NCI-H226 (cell line): ENCODE measurements at regions not wholly inside any gene's neighbourhood (a gene's known extent, or its start where the extent isn't known, plus 50 kb on each side); places are given as distances from the start of the nearest gene placed in this dataset.
"Not testable (repeated sequence)": the region's sequence is repeated elsewhere in the genome, so short reads cannot be mapped to it uniquely, and the experiment has no call there.

Experiments
- DNase-seq: peaks from one replicate; pipeline ENCODE4 v3.0.0-alpha.2; 2015

GRCh38 chrX:53883196-53883595 is 161.1 kb downstream of the PHF8 start:
- DNase-seq: no peak

DNA sequence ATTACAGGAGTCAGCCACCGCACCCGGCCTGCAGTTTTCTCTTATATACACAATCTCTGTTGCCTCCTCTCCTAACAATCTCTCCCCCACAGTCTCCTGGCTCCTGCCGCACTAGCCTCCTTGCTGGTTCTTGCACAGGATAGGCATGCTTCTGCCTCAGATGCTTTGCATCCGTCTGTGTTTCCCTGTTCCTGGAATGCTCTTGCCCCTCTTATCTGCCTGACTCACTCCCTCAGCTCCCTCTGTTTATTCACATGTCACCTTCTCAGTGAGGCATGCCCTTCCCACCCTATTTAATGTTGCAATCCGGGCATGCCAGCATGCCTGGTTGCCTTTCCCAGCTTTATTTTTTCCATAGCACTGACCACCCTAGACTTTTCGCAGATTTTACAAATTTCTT is 161.9 kb downstream of the PHF8 start:
- DNase-seq: peak; percentile 94

DNA sequence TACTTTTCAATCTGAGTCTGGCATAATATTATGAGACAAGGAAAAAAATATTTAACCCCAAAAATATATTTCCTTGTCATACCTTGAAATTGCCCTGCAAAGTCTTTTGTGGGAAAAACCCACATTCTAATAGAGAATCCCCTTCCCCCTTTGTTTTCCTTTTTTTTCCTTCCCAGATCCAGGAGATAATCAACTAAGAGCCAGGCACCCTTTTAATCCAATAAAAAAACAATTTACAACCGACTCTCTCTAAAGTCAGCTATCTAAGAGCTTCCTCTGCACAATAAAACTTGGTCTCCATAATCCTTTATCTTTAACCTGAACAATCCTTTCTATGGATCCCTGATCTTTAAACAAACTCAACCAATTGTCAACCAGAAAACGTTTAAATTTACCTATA is 163.5 kb downstream of the PHF8 start:
- not testable (repeated sequence) for DNase-seq

GRCh38 chrX:53859890-53860289 is 173.4 kb upstream of the HUWE1 start:
- DNase-seq: no peak

DNA sequence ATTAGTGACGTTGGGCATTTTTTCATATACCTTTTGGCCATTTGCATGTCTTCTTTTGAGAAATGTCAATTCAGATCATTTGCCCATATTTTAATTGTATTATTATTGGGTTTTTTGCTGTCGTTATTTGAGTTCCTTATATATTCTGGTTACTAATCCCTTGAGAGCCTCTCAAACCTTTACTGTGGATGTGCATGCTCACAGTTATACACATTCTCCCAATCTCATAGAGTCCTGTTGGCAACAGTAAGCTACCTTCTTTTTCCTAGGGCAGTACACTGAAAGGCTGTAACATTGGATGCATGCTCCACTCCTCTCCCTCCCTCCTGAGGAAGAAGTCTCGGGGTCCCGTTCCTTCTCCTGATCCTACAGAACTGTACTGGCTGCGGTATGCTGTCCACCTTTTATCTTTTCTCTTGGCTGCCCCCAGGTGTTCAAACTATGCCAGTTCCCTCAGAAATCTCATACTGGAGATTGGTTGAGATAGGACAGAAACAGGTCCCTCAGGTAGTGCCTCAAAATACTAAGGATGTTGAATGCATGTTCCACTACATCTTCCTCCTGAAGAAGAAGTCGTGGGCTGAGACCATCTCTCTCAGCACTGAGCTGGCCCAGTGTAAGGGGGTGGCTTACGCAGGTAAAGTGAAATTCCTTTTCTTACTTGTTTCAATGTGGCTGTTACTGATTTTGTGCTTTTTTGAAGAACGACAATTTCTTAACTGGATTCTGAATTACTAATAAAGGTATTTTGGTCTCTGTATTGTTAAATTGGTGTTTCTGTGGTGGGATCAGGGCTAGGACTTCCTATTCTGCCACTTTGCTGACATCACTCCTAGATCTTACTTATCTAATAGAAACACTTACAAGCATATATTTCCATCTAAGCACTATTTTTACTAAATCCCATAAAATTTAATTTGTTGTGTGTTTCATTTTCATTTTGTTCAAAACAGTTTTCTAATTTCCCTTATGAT is 145.4 kb upstream of the HUWE1 start:
- DNase-seq: peak; percentile 11

GRCh38 chrX:53824686-53825085 is 138.2 kb upstream of the HUWE1 start:
- no peak for DNase-seq

DNA sequence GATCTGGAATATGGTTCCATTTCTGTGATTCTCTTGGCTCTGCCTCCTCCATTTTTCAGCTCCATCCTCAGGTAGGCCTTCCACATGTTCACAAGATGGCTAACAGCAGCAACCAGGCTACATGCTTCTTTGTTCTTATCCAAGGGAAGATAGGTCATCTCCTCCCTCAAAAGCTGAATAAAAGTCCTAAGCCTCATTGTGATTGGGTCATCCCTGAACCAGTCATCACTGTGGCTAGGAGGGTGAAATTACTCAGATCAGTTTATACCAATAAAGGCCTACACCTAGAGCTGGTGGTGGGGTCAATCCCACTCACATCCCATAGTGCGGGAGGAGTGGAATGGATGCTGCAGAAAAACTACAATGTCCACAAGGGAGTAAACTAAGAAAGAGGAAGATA is 131.6 kb upstream of the HUWE1 start:
- DNase-seq: not testable (repeated sequence)

DNA sequence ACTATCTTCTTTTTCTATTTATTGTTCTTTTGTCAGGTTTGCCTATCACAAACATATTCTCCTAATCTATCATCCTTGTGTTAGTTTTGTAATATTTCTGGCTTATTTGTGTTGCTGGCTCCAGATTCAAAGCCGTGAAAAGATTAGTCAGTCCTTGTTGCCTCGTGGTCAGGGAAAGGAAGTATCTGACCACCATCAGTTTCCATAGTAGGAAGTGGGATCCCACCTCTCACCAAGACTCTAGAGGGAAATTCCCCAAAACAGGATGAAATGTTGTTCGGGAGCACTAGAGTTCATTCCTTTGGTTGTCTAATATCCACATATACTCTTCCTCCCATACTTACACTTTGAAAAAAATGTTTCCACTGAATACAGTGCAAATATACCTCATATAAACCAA is 131.0 kb upstream of the HUWE1 start:
- DNase-seq: no peak

DNA sequence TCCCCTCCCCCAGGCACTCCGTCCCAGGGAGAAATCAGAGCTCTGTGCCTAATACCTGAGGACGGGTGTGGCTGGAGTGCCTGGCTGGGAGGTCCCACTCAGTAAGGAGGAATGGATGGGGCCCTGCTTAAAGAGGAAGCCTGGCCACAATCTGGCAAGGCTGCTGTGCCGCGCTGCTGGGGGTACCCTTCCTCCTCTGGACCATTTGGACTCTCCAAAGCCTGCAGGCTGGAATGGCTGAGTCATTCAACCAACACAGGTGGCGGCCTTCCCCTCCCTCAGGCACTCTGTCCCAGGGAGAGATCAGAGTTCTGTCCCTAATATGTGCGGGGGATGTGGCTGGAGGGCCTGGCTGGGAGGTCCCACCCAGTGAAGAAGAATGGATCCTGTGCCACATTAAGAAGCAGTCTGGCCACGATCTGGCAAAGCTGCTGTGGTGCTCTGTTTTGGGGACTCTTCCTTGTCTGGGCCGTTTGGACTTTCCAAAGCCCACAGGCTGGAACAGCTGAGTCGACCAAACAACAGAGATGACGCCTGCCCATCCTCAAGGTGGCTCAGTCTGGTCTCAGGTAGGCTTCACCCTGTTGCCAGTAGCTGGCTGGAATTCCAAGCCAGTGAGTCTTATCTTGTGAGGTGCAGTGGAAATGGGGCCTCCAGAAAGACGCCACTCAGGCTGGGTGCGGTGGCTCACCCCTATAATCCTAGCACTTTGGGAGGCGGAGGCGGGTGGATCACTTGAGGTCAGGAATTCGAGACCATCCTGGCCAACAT is 127.3 kb upstream of the HUWE1 start:
- no peak for DNase-seq

GRCh38 chrX:53798281-53798680 is 111.8 kb upstream of the HUWE1 start:
- DNase-seq: no peak

GRCh38 chrX:53795576-53795975 is 109.1 kb upstream of the HUWE1 start:
- DNase-seq: no peak

DNA sequence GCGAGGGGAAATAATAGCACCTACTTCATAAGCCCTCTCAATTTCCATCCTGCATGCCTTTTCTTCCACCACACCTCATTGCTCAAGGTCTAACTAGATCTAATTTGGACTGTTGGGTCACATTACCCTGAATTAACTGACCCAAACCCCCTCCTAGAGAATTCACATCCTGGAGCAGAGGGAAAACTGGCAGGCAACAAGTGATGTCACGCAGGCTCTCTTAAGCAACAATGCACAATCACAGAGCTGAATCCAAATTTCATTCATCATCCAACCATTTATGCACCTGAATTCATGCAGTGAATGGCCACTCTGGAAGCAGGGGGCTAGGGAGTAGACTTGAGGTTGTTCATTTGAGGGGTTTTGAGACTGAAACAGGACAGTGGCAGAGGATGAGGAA is 107.7 kb upstream of the HUWE1 start:
- no peak for DNase-seq

DNA sequence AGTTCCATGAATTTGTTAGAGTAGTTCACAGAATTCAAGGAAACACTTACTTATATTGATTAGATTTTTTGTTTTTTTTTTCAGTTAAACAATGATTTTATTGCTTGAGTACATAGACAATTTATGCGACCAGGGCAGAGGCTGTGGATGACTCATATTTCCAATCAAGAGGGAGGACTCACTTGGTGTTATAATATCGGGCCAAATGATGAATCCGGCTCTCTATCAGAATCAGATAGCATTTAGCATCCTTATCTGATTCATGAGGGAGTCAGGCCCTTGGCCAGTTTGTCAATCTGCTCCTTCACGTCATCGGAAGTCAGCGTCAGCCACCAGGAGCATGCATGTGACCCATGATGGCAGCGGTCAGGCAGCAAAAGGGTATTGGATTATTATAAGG is 82.3 kb upstream of the HUWE1 start:
- no peak for DNase-seq

DNA sequence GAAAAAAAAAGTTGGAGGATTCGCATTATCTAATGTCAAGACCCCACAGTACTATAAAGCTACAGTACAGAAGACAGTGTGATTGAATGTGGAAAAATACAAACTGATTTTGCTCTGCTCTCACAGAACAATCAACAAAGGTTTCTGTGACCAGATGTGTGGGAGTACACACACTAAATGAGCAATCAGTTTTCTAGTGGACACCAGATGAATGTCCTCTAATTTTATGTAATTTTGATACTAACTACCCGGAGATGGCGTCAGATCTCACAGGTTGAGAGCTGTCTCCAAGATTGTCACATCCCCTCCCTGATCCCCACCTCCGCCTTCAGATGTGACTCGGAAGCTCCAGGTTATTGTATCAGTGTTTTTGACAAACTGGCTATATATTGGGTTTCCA is 81.9 kb upstream of the HUWE1 start:
- DNase-seq: no peak

DNA sequence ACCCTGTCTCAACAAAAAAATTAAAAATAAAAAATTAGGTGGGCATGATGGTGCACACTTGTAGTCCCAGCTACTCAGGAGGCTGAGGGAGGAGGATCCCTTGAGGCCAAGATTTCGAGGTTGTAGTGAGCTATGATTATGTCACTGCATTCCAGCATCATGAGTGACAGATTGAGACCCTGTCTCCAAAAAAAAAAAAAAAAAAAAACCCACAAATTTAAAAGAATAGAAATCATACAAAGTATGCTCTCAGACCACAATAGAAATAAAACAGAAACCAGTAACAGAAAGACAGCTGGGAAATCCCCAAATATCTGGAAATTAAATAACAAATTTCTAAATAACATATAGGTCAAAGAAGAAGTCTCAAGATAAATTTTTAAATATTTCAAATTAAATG is 81.0 kb upstream of the HUWE1 start:
- DNase-seq: no peak

DNA sequence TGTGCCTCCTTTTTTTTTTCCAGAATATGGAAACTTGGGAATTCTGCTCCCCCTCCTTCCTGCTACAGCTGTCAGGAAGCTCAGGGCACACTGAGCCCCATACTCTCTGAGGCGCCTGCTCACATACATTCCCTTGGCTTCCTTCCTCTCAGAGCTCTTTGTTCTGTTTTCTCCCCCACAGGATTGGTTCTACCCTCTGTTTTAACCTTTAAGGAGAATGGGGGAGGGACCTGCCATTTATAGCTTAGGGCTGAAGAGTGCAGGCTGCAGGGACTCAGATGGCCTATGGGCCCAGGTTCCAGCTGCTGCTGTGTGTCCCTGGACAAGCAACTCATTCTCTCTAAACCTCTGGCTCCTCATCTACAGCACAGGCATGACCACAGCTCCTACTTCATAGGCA is 70.7 kb upstream of the HUWE1 start:
- not testable (repeated sequence) for DNase-seq

- DNase-seq: no peak
Observed at GRCh38 chrX:53746718-53747117, 60.2 kb upstream of the HUWE1 start.

GRCh38 chrX:53743244-53743643 is 56.7 kb upstream of the HUWE1 start:
- DNase-seq: no peak

DNA sequence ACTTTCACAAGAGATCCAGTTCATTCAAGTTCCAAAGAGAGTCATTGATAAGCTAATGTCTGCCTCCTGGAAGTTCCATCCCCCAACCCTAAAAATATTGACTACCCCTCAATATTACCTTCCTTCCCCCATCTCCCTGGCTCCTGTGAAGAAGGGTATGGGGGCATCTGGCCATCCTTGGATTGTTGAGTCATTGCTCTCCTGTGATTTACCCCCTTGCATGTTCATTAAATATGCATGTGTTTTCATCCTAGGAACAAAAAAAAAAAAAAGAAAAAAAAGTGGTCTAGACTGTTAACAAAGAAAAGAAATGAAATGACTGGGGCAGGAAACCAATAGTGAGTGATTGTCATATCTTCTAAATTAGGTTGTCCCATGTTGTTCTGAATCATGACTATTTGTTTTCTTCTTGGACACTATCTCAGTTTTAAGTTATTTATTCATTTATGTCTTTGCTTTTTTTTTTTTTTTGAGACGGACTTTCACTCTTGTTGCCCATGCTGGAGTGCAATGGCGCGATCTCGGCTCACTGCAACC is 51.9 kb upstream of the HUWE1 start:
- DNase-seq: no peak
